Omental fat pad (tissue), 3 donors: ENCODE measurements at regions not wholly inside any gene's neighbourhood (a gene's known extent, or its start where the extent isn't known, plus 50 kb on each side); places are given as distances from the start of the nearest gene placed in this dataset.
A peak's percentile ranks its signal among the peaks of the same experiment; 100 is the strongest.

Source experiments
- ATAC-seq: fragments of 150-250 bp; one replicate; pipeline ENCODE4 v1.9.1; 2016; ENCODE audit warnings: mild to moderate bottlenecking, moderate library complexity; ENCODE audit not compliant: low FRiP score
- DNase-seq: peaks from one replicate; pipeline ENCODE4 v3.0.0-alpha.2; 2019; ENCODE audit warnings: low spot score
- TF ChIP-seq, protein P1 (sequence below), 3 donors: fragments of 450-650 bp; IDR thresholded peaks; one replicate each; pipeline ENCODE4 v1.5.1; 2016 to 2017; ENCODE audit warnings: antibody characterized with exemption in 3 of 3, mild to moderate bottlenecking in 3 of 3, moderate library complexity in 2 of 3

DNA sequence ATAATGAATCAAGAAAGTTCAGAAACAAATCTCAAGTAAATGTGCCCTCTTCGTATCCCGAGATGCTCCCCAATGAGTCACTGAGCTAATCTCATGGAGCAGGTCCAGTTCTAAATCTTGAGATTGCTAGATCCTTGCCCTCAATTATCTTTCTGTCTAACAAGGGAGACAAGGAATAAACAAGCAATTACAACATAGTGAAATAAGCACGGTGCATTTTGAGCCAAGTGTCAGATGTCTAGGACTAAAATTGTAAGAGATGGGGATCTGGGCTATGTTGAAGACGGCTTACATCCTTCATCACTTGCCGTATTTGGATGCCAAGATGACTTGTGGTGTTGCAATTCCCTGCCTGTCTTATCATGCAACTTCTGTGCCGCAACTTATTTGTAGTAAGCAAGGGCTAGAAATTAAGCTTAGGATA is 56.5 kb upstream of the ADGRF1 start:
- DNase-seq (no peak), ATAC-seq (peak; percentile 91)
- TF ChIP-seq, protein P1, sequence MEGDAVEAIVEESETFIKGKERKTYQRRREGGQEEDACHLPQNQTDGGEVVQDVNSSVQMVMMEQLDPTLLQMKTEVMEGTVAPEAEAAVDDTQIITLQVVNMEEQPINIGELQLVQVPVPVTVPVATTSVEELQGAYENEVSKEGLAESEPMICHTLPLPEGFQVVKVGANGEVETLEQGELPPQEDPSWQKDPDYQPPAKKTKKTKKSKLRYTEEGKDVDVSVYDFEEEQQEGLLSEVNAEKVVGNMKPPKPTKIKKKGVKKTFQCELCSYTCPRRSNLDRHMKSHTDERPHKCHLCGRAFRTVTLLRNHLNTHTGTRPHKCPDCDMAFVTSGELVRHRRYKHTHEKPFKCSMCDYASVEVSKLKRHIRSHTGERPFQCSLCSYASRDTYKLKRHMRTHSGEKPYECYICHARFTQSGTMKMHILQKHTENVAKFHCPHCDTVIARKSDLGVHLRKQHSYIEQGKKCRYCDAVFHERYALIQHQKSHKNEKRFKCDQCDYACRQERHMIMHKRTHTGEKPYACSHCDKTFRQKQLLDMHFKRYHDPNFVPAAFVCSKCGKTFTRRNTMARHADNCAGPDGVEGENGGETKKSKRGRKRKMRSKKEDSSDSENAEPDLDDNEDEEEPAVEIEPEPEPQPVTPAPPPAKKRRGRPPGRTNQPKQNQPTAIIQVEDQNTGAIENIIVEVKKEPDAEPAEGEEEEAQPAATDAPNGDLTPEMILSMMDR (IDR thresholded peaks at IDR 0.05), result no peak

DNA sequence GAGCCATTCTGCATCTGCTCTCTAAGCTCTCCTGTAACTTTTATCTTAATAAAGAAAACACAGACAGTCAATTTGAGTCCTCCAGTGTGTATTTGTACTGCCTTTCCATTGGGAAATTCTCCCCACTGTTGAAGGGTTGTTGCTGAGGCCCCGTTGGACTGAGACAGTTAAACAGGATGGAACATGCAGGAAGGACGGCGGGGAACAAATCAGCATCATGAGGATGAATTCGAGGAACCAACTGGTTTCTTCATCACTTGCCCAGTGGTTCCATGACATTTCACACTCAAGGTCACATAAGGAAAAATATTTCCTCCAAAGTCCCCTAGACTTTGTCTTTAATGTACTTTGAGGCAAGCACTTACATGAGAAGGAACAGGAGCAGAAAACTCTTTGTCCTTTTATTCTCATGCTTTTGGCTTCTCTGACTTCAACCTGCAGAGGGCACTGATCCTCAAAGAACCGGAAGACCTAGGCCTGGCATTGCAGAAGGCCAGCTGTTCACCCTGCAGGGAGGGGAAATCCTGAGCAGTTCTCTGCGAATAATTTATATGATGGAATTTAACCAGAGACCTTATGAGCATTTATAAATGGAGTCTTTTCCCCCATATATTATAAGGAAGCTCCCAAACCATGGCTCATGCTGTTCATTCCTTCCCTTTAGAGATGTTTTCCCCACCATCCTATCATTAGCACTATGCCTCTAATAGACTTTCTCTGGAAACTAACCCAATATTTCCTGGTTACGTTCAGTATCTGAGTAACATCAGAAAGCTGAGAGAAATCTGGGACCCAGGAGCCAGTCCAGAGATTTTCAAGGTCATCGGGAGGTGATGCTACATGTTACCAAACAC is 55.2 kb upstream of the ADGRF1 start:
- DNase-seq (no peak), ATAC-seq (peak; percentile 77)
- TF ChIP-seq, protein P1 (IDR thresholded peaks at IDR 0.05), result no peak

GRCh38 chr6:47096211-47096895 is 54.2 kb upstream of the ADGRF1 start:
- TF ChIP-seq, protein P1 (IDR thresholded peaks at IDR 0.05), result no peak
- ATAC-seq (no peak), DNase-seq (no peak)

DNA sequence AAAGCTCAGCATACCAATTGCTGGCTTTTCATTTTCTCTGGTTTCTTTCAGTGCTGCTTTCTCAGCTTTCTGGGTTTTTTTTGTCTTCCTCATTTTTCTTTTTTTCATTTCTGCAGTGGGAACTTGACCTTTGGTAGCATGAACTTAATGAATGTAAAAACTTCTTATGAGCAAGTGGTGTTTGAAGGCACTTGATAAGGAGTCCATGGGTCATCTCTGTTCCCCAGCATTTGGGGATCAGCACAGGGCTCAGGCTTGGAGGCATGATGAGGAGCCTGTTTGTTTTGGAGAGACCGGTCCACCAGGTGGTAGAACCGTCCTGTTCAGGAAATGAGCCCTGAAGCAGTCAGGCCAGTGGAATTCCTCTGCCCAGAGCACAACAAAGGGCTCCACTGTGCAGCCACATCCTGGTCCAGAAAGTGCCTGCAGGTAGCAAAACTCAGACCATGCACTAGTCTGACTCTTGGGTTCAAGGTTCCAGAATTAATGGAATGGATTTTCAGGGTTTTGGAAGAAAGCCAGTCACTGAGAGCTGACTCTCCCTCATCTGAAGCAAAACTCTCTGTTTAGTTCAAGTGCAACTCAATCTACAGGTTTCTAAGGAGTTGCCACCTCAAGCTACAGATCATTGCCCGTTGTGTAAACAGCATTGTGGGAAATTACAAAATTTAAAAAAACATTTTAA is 52.3 kb upstream of the ADGRF1 start:
- ATAC-seq (no peak), DNase-seq (no peak)
- TF ChIP-seq, protein P1 (IDR thresholded peaks at IDR 0.05), result no peak

GRCh38 chr6:47093169-47093568 is 51.0 kb upstream of the ADGRF1 start:
- TF ChIP-seq, protein P1 (IDR thresholded peaks at IDR 0.05), result no peak
- no peak for ATAC-seq

DNA sequence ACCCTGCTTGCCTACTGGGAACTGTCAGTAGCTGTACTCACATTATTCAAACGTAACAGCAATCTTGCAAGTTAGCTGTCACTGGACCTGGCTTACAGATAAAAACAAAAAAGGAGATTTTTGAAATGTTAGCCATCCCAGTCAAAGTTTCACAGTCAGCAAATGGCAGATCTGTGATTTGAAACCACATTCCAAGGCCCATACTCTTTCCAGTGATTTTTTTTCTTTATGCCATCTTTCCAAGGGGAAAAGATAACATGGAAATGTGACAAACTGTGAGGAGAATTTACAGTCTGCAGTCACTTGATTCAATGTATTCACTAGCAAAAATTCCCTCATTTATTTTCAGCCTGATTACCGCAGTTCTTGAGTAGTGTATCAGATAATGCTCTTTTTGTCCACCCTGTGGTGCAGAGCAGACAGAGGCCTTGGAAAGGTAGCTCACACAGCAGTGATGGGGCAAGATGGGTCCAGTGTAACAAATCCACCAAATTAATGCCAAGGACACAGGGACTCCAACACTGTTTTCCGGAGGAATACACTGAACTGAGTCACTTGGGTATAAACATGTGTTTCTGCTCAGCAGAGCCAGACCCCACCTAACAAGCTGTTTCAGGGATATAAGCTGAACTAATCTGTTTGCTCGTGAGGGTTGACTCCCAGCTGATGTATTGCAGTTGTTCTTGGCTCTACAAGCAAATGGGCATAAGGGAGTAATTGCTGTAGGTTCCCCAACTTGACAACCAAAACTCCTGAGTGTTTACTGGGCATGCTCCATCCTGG is 49.9 kb upstream of the ADGRF1 start:
- peak; percentile 52 for ATAC-seq
- TF ChIP-seq, protein P1 (IDR thresholded peaks at IDR 0.05), result no peak
- DNase-seq, result no peak

More at GRCh38 chr6:47093169-47093568, 51.0 kb upstream of the ADGRF1 start:
- DNase-seq, result no peak
